SK-N-MC (cell line): ENCODE measurements at regions not wholly inside any gene's neighbourhood (a gene's known extent, or its start where the extent isn't known, plus 50 kb on each side); places are given as distances from the start of the nearest gene placed in this dataset.

Experiments used
- EZH2 ChIP-seq: fragments of 200-600 bp; sonication (generic); IDR thresholded peaks from one replicate; pipeline ENCODE4 v1.6.1; 2017; ENCODE audit warnings: antibody characterized with exemption
- POLR2AphosphoS5 ChIP-seq: IDR thresholded peaks from 2 replicates; pipeline ENCODE4 v1.6.1; 2012; ENCODE audit warnings: mild to moderate bottlenecking, low read depth, low read length, borderline replicate concordance

DNA sequence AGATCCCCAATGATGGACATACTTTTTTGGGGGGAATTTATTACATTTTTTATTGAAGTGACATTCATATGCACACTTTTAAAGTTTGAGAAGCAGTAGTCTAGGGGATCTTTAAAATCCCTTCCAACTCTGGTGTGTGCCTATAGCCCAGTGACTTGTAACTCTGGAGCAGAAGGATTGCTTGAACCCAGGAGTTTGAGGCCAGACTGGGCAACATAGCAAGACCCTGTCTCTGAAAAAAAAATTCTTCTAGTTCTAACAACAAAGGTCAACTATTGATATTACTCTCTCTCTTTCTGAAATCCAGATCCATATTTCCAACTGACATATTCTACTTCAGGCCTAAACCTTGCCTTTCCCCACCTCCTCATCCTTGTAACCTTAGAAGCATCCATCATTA, 148.2 kb upstream of the SPRY4 start:
- TF ChIP-seq POLR2AphosphoS5: no peak
- no peak for TF ChIP-seq EZH2
